H1 (cell line): ENCODE measurements at regions not wholly inside any gene's neighbourhood (a gene's known extent, or its start where the extent isn't known, plus 50 kb on each side); places are given as distances from the start of the nearest gene placed in this dataset.

ENCODE experiments used
- MAFK ChIP-seq: IDR thresholded peaks from 2 replicates; pipeline ENCODE4 v1.6.1; 2012; ENCODE audit warnings: low read depth, mild to moderate bottlenecking, improper control_type of control experiment, low read length
- POLR2AphosphoS5 ChIP-seq: IDR thresholded peaks from 2 replicates; pipeline ENCODE4 v1.6.1; 2011; ENCODE audit warnings: low read depth, low read length
- TAF7 ChIP-seq: optimal IDR thresholded peaks from 2 replicates; pipeline ENCODE3; 2011; ENCODE audit warnings: low read depth, mild to moderate bottlenecking, inconsistent platforms, low read length, moderate library complexity, borderline replicate concordance

DNA sequence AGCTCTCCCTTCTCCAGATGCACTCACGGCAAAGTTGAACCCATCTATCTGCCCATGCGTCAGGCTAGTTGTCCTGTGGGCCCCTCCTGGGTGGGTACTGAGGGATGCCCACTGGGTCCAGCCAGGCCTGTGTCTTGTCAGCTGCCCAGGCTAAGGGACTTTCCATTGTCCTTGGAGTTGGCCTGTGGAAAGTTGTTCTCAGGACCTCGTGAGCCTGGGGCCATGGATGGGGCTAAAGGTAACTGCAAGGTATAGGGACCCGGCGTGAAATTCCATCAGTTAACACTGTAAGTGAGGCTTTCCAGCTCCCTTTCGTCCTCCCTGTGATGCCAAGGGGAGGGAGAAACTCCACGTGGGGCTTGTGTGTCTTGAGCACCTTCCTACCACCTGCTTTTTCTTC lies 126.5 kb downstream of the CEBPB start:
- TF ChIP-seq POLR2AphosphoS5: no peak
- TF ChIP-seq MAFK: no peak
- no peak for TF ChIP-seq TAF7
